Keratinocyte (primary cell): ENCODE measurements at regions not wholly inside any gene's neighbourhood (a gene's known extent, or its start where the extent isn't known, plus 50 kb on each side); places are given as distances from the start of the nearest gene placed in this dataset.
A peak's percentile ranks its signal among the peaks of the same experiment; 100 is the strongest.

Experiments used
- DNase-seq: peaks from one replicate; pipeline ENCODE4 v3.0.0-alpha.2; 2011; ENCODE audit warnings: low read depth, missing footprints, low spot score
- FAIRE-seq: peaks from 2 replicates; lab custom pipeline; 2011; peaks lifted over from hg19 to GRCh38; lab: Jason Lieb, UNC
- H2AFZ ChIP-seq: 2 replicates; pipeline ENCODE4 v1.6.0; 2012; ENCODE audit warnings: low read length, control low read depth, inconsistent platforms; ENCODE audit not compliant: control insufficient read depth
- H3K27ac ChIP-seq: 2 replicates; pipeline ENCODE4 v1.5.1; 2011; ENCODE audit warnings: low read length; ENCODE audit not compliant: control insufficient read depth, insufficient read depth
- H3K27me3 ChIP-seq: 3 replicates; pipeline ENCODE4 v1.6.0; 2011; ENCODE audit warnings: low read length; ENCODE audit not compliant: control insufficient read depth, insufficient read depth; ENCODE audit errors: extremely low read depth
- H3K36me3 ChIP-seq, 2 experiments: 2 replicates in 1 of 2; 3 replicates in 1 of 2; pipeline ENCODE4 v1.5.1; 2011; ENCODE audit warnings: low read length in 2 of 2, mild to moderate bottlenecking in 1 of 2; ENCODE audit not compliant: control insufficient read depth in 2 of 2, insufficient read depth in 2 of 2; ENCODE audit errors: extremely low read depth in 1 of 2
- H3K4me1 ChIP-seq: 3 replicates; pipeline ENCODE4 v1.5.1; 2011; ENCODE audit warnings: low read length; ENCODE audit not compliant: control insufficient read depth, insufficient read depth; ENCODE audit errors: extremely low read depth
- H3K4me2 ChIP-seq: 3 replicates; pipeline ENCODE4 v1.6.0; 2011; ENCODE audit warnings: low read depth, low read length; ENCODE audit not compliant: control insufficient read depth, insufficient read depth; ENCODE audit errors: extremely low read depth
- H3K4me3 ChIP-seq, 3 experiments: fragments of 200-600 bp in 1 of 3; sonication (generic) in 1 of 3; 2 replicates in 2 of 3; 3 replicates in 1 of 3; pipeline ENCODE4 v1.5.1; 2011 to 2016; ENCODE audit warnings: low read length in 3 of 3, mild to moderate bottlenecking in 3 of 3, control low read depth in 2 of 3, inconsistent platforms in 1 of 3, low read depth in 1 of 3, mixed read lengths in 1 of 3, mixed run types in 1 of 3, moderate library complexity in 1 of 3; ENCODE audit not compliant: control insufficient read depth in 2 of 3, insufficient read depth in 2 of 3; ENCODE audit errors: extremely low read depth in 1 of 3
- H3K79me2 ChIP-seq: 2 replicates; pipeline ENCODE4 v1.6.0; 2012; ENCODE audit warnings: low read length; ENCODE audit not compliant: control insufficient read depth, insufficient read depth
- H3K9ac ChIP-seq: 3 replicates; pipeline ENCODE4 v1.6.0; 2011; ENCODE audit warnings: low read length; ENCODE audit not compliant: control insufficient read depth, insufficient read depth; ENCODE audit errors: extremely low read depth
- H3K9me1 ChIP-seq: 3 replicates; pipeline ENCODE4 v1.6.0; 2011; ENCODE audit warnings: low read length; ENCODE audit not compliant: control insufficient read depth, insufficient read depth; ENCODE audit errors: extremely low read depth
- H3K9me3 ChIP-seq: 2 replicates; pipeline ENCODE4 v1.5.1; 2012; ENCODE audit warnings: low read depth, low read length; ENCODE audit not compliant: control insufficient read depth
- H4K20me1 ChIP-seq: 3 replicates; pipeline ENCODE4 v1.6.0; 2011; ENCODE audit warnings: low read length; ENCODE audit not compliant: control insufficient read depth, insufficient read depth; ENCODE audit errors: extremely low read depth
- CTCF ChIP-seq, 3 experiments: IDR thresholded peaks in 1 of 3; conservative IDR thresholded peaks in 1 of 3; optimal IDR thresholded peaks in 1 of 3; 2 replicates in 2 of 3; 3 replicates in 1 of 3; pipeline versions ENCODE3 to v1.5.1; 2011; ENCODE audit warnings: low read length in 3 of 3, mild to moderate bottlenecking in 3 of 3, moderate library complexity in 2 of 3, control low read depth in 1 of 3, inconsistent platforms in 1 of 3; ENCODE audit not compliant: insufficient read depth in 2 of 3; ENCODE audit errors: extremely low read depth in 1 of 3
- EZH2 ChIP-seq: IDR thresholded peaks from one replicate; pipeline ENCODE4 v1.6.1; 2012; ENCODE audit warnings: inconsistent platforms, mild to moderate bottlenecking, low read length, moderate library complexity
- dilution Hi-C: fragments of 300-500 bp; cut with MboI; formaldehyde crosslinking; loops from one replicate; pipeline ENCODE4 v1.7.0; 2020; ENCODE audit warnings: low sequenced_read_pairs; ENCODE audit not compliant: extremely low pct_ligation_motif_present

GRCh38 chr17:36855459-36855858 is 81.8 kb upstream of the LHX1 start:
- dilution Hi-C loops: no loop called here
- FAIRE-seq: no peak
- Histone ChIP-seq H3K79me2 (no peaks in the 10 kb centered on the region), H4K20me1 (no peaks in the 10 kb centered on the region), H3K27me3 (no peaks in the 10 kb centered on the region), H3K9me1 (peaks cover 3% of the 10 kb centered on the region), H3K4me1 (peaks cover 64% of the 10 kb centered on the region), H2AFZ (no peak overlapping the region), H3K4me3 (no peak overlapping the region), H3K36me3 (no peaks in the 10 kb centered on the region), H3K4me2 (no peak overlapping the region), H3K9ac (no peak overlapping the region), H3K27ac (peak overlapping the region; percentile 85), H3K9me3 (no peaks in the 10 kb centered on the region)
- no peak for DNase-seq
- TF ChIP-seq CTCF (optimal IDR thresholded peaks at IDR 0.05 in 1 of 3, IDR thresholded peaks at IDR 0.05 in 1 of 3, conservative IDR thresholded peaks at IDR 0.05 in 1 of 3; ENCODE audit: extremely low read depth in 1 of 3, insufficient read depth in 2 of 3, low read length in 3 of 3) (peak in 2 of 3 experiments; percentile 11 to 12), EZH2 (no peak)

GRCh38 chr17:36856222-36856621 is 81.1 kb upstream of the LHX1 start:
- peak overlapping the region; percentile 80 for H3K4me2 ChIP-seq
- TF ChIP-seq CTCF (optimal IDR thresholded peaks at IDR 0.05 in 1 of 3, IDR thresholded peaks at IDR 0.05 in 1 of 3, conservative IDR thresholded peaks at IDR 0.05 in 1 of 3; ENCODE audit: extremely low read depth in 1 of 3, insufficient read depth in 2 of 3, low read length in 3 of 3) (no peak), EZH2 (no peak)
- no peaks in the 10 kb centered on the region for H3K79me2 ChIP-seq
- H3K4me3 ChIP-seq: peak overlapping the region in 1 of 3 experiments; percentile 41
- H3K27ac ChIP-seq: peak overlapping the region; percentile 85
- FAIRE-seq (no peak), DNase-seq (peak; percentile 86)
- H2AFZ ChIP-seq: no peak overlapping the region
- H4K20me1 ChIP-seq: no peaks in the 10 kb centered on the region
- dilution Hi-C loops: no loop called here
- no peaks in the 10 kb centered on the region for H3K9me1 ChIP-seq
- H3K4me1 ChIP-seq: peaks cover 56% of the 10 kb centered on the region
- no peaks in the 10 kb centered on the region for H3K9me3 ChIP-seq
- H3K27me3 ChIP-seq: no peaks in the 10 kb centered on the region
- peak overlapping the region; percentile 70 for H3K9ac ChIP-seq
- no peaks in the 10 kb centered on the region for H3K36me3 ChIP-seq
